SKM-1 treated with dmso at 0.1 percent for 144 hours (cell line): ENCODE measurements at regions not wholly inside any gene's neighbourhood (a gene's known extent, or its start where the extent isn't known, plus 50 kb on each side); places are given as distances from the start of the nearest gene placed in this dataset.
"Not testable (repeated sequence)": the region's sequence is repeated elsewhere in the genome, so short reads cannot be mapped to it uniquely, and the experiment has no call there.

Experiments used
- DNase-seq: peaks from one replicate; lab custom pipeline; 2025; ENCODE audit not compliant: unreplicated experiment; lab: John Stamatoyannopoulos, UW

GRCh38 chr2:88992819-88993218 lies 301.3 kb downstream of the RPIA start:
- not testable (repeated sequence) for DNase-seq

DNA sequence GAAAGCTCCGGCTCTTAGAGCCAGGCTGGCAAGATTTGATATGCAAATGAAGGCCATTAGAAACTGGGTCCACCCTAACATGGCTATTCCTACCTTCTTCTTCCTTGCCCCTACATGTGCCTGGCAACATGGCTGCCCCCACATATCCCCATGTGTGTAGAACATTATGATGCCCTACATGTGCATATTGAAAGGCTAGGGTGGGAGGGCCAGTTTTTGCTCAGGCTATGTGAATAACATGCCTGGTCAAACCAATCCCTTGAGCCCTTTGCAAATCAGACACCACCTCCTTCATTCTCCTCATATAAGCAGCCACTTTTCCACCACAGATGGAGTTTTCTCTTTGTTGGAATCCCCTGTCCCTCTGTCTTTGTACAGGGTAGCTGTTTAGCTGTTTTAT lies 303.4 kb downstream of the RPIA start:
- DNase-seq, result not testable (repeated sequence)

- DNase-seq, result not testable (repeated sequence)
Observed at GRCh38 chr2:88996588-88996987, 305.1 kb downstream of the RPIA start.

- no peak for DNase-seq
Observed at GRCh38 chr2:88999365-88999764, 307.9 kb downstream of the RPIA start.

- DNase-seq, result no peak
Observed at GRCh38 chr2:89000235-89000634, 308.8 kb downstream of the RPIA start.

DNA sequence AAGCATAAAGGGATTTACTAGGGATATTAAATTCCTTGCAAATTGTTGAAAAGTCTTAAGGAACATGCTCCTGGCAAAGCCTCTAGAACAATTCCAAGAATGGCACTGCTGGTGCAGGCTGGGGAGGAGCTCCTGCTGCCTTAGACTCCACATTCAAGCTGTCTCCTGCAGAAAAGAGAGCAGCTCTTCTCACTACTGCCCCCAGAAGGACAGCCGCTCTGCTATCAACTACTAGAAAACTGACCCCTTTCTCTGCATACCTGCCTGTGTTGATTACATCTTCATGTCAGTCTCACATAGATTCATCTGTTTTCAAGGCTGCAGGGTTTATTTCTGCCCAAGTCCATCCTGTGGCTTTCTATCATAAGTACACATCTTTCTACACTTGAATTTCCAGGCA lies 312.8 kb downstream of the RPIA start:
- DNase-seq, result not testable (repeated sequence)

GRCh38 chr2:89020566-89020965 lies 329.1 kb downstream of the RPIA start:
- DNase-seq, result not testable (repeated sequence)

- DNase-seq, result not testable (repeated sequence)
Observed at GRCh38 chr2:89026296-89026695, 334.8 kb downstream of the RPIA start.

- DNase-seq, result not testable (repeated sequence)
Observed at GRCh38 chr2:89027115-89027514, 335.6 kb downstream of the RPIA start.

- DNase-seq, result not testable (repeated sequence)
Observed at GRCh38 chr2:89027536-89027935, 336.1 kb downstream of the RPIA start.

DNA sequence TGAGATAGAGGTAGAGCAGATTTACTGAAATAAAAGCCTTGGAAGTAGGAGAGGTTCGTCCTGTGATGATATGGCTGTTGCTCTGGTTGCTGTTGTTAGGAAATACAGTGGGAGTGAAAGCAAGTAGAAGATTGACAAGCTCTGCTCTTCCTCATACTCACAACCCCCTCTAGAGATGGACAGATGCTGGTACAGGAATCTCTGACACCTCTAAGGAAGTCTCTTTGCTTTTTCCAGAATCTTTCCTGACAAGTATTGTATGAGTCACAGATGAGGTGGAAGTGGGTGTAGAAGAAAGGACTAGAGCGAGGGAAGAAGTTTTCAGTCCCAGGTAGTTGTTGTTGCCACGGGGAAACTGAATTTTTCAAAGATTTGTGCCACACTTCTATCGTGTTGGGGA lies 337.8 kb downstream of the RPIA start:
- not testable (repeated sequence) for DNase-seq

- DNase-seq, result peak; percentile 60
Observed at GRCh38 chr2:89048138-89049066, 356.9 kb downstream of the RPIA start.

DNA sequence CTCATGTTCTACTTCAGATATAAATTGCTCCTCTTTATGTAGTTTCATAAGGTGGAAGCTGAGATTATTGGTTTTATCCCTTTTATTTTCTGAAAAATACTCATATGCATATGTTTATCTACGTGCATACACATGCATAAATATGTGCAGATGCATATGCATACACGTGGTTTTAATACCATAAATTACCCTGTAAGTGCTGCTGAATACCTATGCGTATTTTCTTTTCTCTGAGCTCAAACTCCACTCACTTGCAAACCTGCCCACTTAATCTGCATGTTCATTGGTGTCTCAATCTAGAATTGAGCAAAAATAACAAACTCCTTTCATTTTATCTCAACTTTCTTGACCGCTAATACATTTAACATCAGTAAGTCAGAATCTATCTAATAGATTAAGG lies 367.1 kb downstream of the RPIA start:
- not testable (repeated sequence) for DNase-seq

DNA sequence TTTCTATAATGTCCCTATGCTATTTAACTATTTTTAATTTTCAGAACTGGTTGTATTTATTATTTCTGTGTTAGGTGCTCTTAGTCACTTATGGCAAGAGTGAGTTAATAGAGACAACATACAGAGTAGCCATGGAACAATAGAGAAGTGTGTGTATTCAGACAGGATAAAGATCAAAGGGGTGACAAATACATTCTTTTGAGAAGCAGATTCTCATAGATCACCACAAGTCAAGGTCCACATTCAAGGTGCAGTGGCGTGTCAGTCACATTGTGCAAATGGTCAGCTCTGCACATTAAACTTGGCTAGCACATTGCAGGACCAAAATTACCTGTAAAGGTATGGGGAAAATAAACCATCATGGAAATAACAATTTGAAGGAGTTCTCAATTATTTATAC lies 369.7 kb downstream of the RPIA start:
- not testable (repeated sequence) for DNase-seq

GRCh38 chr2:89076771-89077170 lies 385.3 kb downstream of the RPIA start:
- DNase-seq, result not testable (repeated sequence)

DNA sequence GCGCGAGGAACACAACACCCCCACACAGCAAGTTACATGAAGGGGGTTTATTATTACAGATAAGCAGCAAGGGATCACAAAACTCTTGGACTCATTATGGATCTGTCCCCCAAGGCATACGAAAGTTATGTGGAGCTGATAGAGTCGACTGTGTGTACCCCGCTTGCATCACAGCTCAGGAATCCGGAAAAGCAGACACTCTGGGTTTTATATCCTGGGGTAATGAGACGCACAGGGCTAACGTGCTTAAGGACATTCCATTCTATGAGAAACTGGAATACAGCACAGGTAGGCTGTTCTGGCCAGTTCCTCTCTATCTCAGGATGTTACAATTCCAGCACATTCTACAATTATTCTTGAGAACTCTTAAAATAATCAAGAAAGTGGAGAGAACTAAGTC lies 401.4 kb downstream of the RPIA start:
- not testable (repeated sequence) for DNase-seq

DNA sequence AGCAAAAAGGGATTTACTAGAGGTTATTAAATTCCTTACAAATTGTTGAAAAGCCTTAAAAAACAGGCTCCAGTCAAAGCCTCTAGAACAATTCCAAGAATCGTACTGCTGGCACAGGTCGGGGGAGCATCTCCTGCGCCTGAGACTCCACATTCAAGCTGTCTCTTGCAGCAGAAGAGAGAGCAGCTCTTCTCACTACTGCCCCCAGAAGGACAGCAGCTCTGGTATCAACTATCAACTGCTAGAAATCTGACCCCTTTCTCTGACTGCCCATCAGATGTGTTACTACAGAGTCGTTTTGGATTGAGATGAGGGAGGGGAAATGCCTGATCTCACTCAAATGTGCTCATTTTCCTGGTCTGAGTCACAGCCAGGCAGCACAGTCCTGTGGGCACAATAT lies 403.6 kb downstream of the RPIA start:
- DNase-seq, result not testable (repeated sequence)

DNA sequence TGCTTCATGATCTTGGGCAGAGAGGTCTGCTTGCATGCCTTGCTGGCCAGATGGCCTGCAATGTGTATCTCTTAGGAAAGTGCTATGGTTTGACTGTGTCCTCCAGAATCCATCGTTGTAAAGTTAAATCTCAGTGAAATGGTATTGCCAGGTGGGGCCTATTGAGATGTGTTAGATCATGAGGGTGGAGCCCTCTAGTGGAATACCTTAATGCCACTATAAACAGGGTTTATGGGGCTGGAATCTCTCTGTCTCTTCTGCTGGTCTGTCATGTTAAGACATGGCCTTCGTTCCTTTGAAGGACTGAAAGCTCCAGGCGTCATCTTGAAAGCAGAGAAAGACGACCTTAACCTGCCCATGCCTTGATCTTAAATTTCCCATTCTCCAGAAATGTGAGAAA lies 411.1 kb downstream of the RPIA start:
- DNase-seq, result not testable (repeated sequence)

DNA sequence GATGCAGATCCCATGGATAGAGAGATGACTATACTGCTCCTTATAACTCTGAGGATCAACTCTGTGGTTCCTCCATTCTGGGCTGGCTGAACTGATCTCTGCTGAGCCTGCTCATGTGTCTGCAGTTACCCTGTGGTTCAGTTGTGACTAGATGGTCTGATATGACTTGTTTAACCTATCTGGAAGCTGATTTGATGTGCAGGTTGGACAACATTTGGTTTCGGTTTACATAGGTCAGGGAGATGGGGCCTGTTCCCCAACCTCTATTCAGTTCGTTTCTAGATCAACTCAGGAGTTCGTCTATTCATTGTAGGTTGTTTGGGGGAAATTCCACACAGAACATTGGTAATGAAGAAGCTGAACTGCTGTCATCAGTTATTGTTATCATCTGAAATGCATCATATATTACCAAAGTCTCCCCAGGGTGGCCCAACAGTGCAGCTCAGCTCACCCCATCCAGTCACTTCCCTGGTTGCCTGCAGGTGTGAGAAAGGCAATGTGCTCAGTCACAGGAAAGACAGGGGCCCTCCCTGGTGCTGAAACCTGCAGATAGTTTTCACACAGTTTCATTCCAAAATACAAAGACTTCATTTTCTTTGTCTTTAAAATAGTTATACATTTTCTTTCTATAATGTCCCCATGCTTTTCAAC lies 415.0 kb downstream of the RPIA start:
- not testable (repeated sequence) for DNase-seq

DNA sequence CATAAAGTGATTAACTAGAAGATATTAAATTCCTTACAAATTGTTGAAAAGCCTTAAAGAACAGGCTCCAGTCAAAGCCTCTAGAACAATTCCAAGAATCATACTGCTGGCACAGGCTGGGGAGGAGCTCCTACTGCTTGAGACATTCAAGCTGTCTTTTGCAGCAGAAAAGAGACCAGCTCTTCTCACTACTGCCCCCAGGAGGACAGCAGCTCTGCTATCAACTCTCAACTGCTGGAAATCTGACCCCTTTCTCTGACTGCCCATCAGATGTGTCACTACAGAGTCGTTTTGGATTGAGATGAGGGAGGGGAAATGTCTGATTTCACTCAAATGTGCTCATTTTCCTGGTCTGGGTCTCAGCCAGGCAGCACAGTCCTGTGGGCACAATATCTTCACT lies 421.0 kb downstream of the RPIA start:
- not testable (repeated sequence) for DNase-seq

DNA sequence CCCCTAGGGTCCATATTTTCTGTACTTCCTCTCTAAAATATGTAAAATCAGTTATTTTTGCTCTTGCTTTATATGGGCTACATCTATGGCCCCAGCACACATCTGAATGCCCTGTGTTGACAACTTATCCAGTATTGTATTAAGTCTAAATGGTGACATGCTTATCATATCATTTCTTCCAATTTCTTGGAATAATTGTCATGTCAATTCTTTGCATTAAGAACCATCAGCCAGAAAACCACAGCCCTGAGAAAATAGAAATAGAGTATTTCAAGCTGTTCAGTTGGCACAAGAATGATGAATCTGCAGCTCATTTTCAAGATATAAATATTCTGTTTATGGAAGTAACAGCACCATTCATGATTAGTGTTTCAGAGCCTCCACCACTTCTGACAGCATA lies 421.8 kb downstream of the RPIA start:
- not testable (repeated sequence) for DNase-seq

DNA sequence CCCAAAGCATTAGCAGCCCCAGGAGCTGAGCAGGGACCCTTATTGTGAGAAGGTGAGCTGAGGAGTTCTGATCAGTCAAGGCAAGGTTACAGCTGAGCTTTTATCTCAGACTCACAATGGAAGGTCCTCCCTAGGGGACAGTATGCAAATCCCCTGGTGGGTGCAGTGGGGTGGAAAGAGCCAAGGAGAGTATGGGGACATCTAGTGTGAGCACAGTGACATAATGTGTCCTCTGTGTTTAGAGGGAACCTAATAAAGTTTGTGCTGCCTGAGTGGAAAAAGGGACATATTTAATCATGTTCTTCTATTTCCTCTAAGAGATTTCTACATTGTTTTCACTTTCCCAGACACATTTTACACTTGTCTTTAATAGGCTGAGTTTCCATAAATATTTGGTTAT lies 438.0 kb downstream of the RPIA start:
- not testable (repeated sequence) for DNase-seq
